WTC11 (cell line): ENCODE measurements at regions not wholly inside any gene's neighbourhood (a gene's known extent, or its start where the extent isn't known, plus 50 kb on each side); places are given as distances from the start of the nearest gene placed in this dataset.

Experiments
- ATAC-seq: fragments of 200-7000 bp; cut with Tn5 transposase; 2 replicates; pipeline ENCODE4 v1.10.0; 2021; ENCODE audit warnings: mild to moderate bottlenecking, moderate library complexity
- CTCF ChIA-PET: fragments of 300-600 bp; sonication (Branson Sonifier 250); formaldehyde crosslinking; loops from one replicate; lab custom pipeline; 2021; ENCODE audit warnings: antibody characterized with exemption; lab: Charles Lee
- POLR2A ChIA-PET: fragments of 350-600 bp; sonication (Branson Sonifier 250); formaldehyde crosslinking; loops from one replicate; lab custom pipeline; 2021; ENCODE audit warnings: antibody characterized with exemption; lab: Charles Lee
- DNase-seq: peaks from one replicate; pipeline ENCODE4 v3.0.0; 2021; ENCODE audit warnings: low spot score
- H3K27ac Mint-ChIP-seq: 2 replicates; pipeline ENCODE4 v1.8.0; 2021; ENCODE audit warnings: mixed read lengths
- H3K27me3 Mint-ChIP-seq: 2 replicates; pipeline ENCODE4 v1.8.0; 2021; ENCODE audit warnings: low read depth, mild to moderate bottlenecking, moderate library complexity, mixed read lengths
- H3K36me3 Mint-ChIP-seq: 2 replicates; pipeline ENCODE4 v1.8.0; 2021; ENCODE audit warnings: mixed read lengths
- H3K4me1 Mint-ChIP-seq: 2 replicates; pipeline ENCODE4 v1.8.0; 2022; ENCODE audit warnings: mixed read lengths
- H3K4me3 Mint-ChIP-seq: 2 replicates; pipeline ENCODE4 v1.8.0; 2021; ENCODE audit warnings: mild to moderate bottlenecking, moderate library complexity, mixed read lengths
- H3K9me3 Mint-ChIP-seq: 2 replicates; pipeline ENCODE4 v1.8.0; 2021; ENCODE audit warnings: mixed read lengths
- ATF1 ChIP-seq: sonication (generic); formaldehyde crosslinking; IDR thresholded peaks from 2 replicates; pipeline ENCODE4 v1.8.1; 2023; ENCODE audit warnings: mild to moderate bottlenecking, moderate library complexity, missing genetic modification reagents
- CREM ChIP-seq: sonication (generic); formaldehyde crosslinking; IDR thresholded peaks from 2 replicates; pipeline ENCODE4 v1.8.1; 2022; ENCODE audit warnings: mild to moderate bottlenecking, missing genetic modification reagents, moderate library complexity
- ELF4 ChIP-seq: sonication (generic); formaldehyde crosslinking; IDR thresholded peaks from 2 replicates; pipeline ENCODE4 v1.8.1; 2022; ENCODE audit warnings: low read depth, mild to moderate bottlenecking, moderate library complexity, missing genetic modification reagents
- ESRRA ChIP-seq: sonication (generic); formaldehyde crosslinking; IDR thresholded peaks from 2 replicates; pipeline ENCODE4 v1.8.1; 2022; ENCODE audit warnings: mild to moderate bottlenecking, missing genetic modification reagents, borderline replicate concordance
- ETV6 ChIP-seq: sonication (generic); formaldehyde crosslinking; IDR thresholded peaks from 2 replicates; pipeline ENCODE4 v1.8.1; 2022; ENCODE audit warnings: mild to moderate bottlenecking, missing genetic modification reagents
- FOXJ3 ChIP-seq: sonication (generic); formaldehyde crosslinking; IDR thresholded peaks from 2 replicates; pipeline ENCODE4 v1.9.0; 2021; ENCODE audit warnings: missing genetic modification reagents, mild to moderate bottlenecking, borderline replicate concordance
- FOXK1 ChIP-seq: sonication (generic); formaldehyde crosslinking; IDR thresholded peaks from 2 replicates; pipeline ENCODE4 v1.8.0; 2022; ENCODE audit warnings: mild to moderate bottlenecking, moderate library complexity, missing genetic modification reagents
- GABPB1 ChIP-seq: sonication (generic); formaldehyde crosslinking; IDR thresholded peaks from 2 replicates; pipeline ENCODE4 v1.8.1; 2023; ENCODE audit warnings: mild to moderate bottlenecking, missing genetic modification reagents
- RELA ChIP-seq: sonication (generic); formaldehyde crosslinking; IDR thresholded peaks from 2 replicates; pipeline ENCODE4 v1.8.1; 2022; ENCODE audit warnings: missing genetic modification reagents, mild to moderate bottlenecking, borderline replicate concordance
- ZNF396 ChIP-seq: fragments of 250-450 bp; sonication (Bioruptor Pico); IDR thresholded peaks from 2 replicates; pipeline ENCODE4 v1.8.0; 2021; ENCODE audit warnings: mild to moderate bottlenecking, moderate library complexity, borderline replicate concordance
- ZNF423 ChIP-seq: fragments of 250-450 bp; sonication (Bioruptor Pico); IDR thresholded peaks from 2 replicates; pipeline ENCODE4 v2.1.2; 2022; ENCODE audit warnings: mild to moderate bottlenecking, moderate library complexity
- TF ChIP-seq, protein P1 (sequence below): fragments of 250-450 bp; sonication (Bioruptor Pico); IDR thresholded peaks from 2 replicates; pipeline ENCODE4 v1.8.0; 2021; ENCODE audit warnings: mild to moderate bottlenecking
- TF ChIP-seq, protein P2 (sequence below): sonication (generic); formaldehyde crosslinking; IDR thresholded peaks from 2 replicates; pipeline ENCODE4 v1.8.1; 2023; ENCODE audit warnings: mild to moderate bottlenecking, missing genetic modification reagents, moderate library complexity
- TF ChIP-seq, protein P3 (sequence below): fragments of 250-450 bp; sonication (Bioruptor Pico); IDR thresholded peaks from 2 replicates; pipeline ENCODE4 v1.9.0; 2021; ENCODE audit warnings: mild to moderate bottlenecking, borderline replicate concordance
- TF ChIP-seq, protein P4 (sequence below): sonication (generic); formaldehyde crosslinking; IDR thresholded peaks from 2 replicates; pipeline ENCODE4 v1.8.1; 2022; ENCODE audit warnings: low read depth, missing genetic modification reagents, borderline replicate concordance
- TF ChIP-seq, protein P5 (sequence below): sonication (generic); formaldehyde crosslinking; IDR thresholded peaks from 2 replicates; pipeline ENCODE4 v1.8.1; 2022; ENCODE audit warnings: missing genetic modification reagents, borderline replicate concordance
- TF ChIP-seq, protein P6 (sequence below): sonication (generic); formaldehyde crosslinking; IDR thresholded peaks from 2 replicates; pipeline ENCODE4 v1.8.1; 2022; ENCODE audit warnings: mild to moderate bottlenecking, moderate library complexity, missing genetic modification reagents
- TF ChIP-seq, protein P7 (sequence below): fragments of 250-450 bp; sonication (Bioruptor Pico); IDR thresholded peaks from 2 replicates; pipeline ENCODE4 v2.1.2; 2022; ENCODE audit warnings: mild to moderate bottlenecking, moderate library complexity

DNA sequence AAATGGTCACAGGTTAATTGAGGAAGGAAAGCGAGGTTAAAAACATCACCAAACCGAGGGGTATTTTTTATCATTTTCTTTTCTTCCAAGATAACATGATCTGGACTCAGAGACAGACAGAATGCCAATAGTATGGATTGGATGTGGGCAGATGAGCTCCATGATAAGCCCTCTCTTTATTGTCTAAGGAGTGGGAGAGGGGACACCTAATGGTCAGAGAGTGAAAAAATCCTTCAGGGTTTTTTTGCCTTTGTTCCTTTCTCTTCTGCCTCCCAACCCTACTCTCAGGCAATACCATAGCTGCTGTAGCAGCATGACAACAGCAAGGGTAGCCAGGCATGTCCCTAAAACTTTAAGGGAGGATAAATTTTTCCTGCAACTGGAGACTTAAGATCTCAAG is 94.7 kb downstream of the DIRAS2 start:
- Mint-ChIP-seq H3K9me3 (peaks cover 16% of the 10 kb centered on the region), H3K27me3 (no peaks in the 10 kb centered on the region), H3K4me1 (peaks cover 3% of the 10 kb centered on the region; the same call in 1 of the 2 replicates), H3K4me3 (no peak overlapping the region), H3K27ac (no peak overlapping the region)
- ChIA-PET CTCF (interaction anchor here (0.6 to 1.5 kb wide), 15 partner anchors 11 to 230 kb away, joined by 3 to 8 read pairs (median 3); partner anchors contain the start of gene DIRAS2), POLR2A (no interaction called here)
- no peak for DNase-seq
- peak; percentile 83 for ATAC-seq
- no peak for TF ChIP-seq ETV6 (CRISPR knock-in tag)
- TF ChIP-seq ESRRA (CRISPR knock-in tag): no peak
- TF ChIP-seq RELA (CRISPR knock-in tag): no peak
- no peak for TF ChIP-seq ZNF396
- TF ChIP-seq, protein P1, sequence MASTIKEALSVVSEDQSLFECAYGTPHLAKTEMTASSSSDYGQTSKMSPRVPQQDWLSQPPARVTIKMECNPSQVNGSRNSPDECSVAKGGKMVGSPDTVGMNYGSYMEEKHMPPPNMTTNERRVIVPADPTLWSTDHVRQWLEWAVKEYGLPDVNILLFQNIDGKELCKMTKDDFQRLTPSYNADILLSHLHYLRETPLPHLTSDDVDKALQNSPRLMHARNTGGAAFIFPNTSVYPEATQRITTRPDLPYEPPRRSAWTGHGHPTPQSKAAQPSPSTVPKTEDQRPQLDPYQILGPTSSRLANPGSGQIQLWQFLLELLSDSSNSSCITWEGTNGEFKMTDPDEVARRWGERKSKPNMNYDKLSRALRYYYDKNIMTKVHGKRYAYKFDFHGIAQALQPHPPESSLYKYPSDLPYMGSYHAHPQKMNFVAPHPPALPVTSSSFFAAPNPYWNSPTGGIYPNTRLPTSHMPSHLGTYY (CRISPR knock-in tag): no peak
- TF ChIP-seq FOXK1 (CRISPR knock-in tag): no peak
- TF ChIP-seq, protein P2, sequence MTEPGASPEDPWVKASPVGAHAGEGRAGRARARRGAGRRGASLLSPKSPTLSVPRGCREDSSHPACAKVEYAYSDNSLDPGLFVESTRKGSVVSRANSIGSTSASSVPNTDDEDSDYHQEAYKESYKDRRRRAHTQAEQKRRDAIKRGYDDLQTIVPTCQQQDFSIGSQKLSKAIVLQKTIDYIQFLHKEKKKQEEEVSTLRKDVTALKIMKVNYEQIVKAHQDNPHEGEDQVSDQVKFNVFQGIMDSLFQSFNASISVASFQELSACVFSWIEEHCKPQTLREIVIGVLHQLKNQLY: no peak
- TF ChIP-seq, protein P3, sequence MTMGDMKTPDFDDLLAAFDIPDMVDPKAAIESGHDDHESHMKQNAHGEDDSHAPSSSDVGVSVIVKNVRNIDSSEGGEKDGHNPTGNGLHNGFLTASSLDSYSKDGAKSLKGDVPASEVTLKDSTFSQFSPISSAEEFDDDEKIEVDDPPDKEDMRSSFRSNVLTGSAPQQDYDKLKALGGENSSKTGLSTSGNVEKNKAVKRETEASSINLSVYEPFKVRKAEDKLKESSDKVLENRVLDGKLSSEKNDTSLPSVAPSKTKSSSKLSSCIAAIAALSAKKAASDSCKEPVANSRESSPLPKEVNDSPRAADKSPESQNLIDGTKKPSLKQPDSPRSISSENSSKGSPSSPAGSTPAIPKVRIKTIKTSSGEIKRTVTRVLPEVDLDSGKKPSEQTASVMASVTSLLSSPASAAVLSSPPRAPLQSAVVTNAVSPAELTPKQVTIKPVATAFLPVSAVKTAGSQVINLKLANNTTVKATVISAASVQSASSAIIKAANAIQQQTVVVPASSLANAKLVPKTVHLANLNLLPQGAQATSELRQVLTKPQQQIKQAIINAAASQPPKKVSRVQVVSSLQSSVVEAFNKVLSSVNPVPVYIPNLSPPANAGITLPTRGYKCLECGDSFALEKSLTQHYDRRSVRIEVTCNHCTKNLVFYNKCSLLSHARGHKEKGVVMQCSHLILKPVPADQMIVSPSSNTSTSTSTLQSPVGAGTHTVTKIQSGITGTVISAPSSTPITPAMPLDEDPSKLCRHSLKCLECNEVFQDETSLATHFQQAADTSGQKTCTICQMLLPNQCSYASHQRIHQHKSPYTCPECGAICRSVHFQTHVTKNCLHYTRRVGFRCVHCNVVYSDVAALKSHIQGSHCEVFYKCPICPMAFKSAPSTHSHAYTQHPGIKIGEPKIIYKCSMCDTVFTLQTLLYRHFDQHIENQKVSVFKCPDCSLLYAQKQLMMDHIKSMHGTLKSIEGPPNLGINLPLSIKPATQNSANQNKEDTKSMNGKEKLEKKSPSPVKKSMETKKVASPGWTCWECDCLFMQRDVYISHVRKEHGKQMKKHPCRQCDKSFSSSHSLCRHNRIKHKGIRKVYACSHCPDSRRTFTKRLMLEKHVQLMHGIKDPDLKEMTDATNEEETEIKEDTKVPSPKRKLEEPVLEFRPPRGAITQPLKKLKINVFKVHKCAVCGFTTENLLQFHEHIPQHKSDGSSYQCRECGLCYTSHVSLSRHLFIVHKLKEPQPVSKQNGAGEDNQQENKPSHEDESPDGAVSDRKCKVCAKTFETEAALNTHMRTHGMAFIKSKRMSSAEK (CRISPR knock-in tag): no peak
- TF ChIP-seq ELF4 (CRISPR knock-in tag): no peak
- TF ChIP-seq, protein P4, sequence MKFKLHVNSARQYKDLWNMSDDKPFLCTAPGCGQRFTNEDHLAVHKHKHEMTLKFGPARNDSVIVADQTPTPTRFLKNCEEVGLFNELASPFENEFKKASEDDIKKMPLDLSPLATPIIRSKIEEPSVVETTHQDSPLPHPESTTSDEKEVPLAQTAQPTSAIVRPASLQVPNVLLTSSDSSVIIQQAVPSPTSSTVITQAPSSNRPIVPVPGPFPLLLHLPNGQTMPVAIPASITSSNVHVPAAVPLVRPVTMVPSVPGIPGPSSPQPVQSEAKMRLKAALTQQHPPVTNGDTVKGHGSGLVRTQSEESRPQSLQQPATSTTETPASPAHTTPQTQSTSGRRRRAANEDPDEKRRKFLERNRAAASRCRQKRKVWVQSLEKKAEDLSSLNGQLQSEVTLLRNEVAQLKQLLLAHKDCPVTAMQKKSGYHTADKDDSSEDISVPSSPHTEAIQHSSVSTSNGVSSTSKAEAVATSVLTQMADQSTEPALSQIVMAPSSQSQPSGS (CRISPR knock-in tag): no peak
- no peak for TF ChIP-seq ZNF423 (CRISPR knock-in tag)
- TF ChIP-seq, protein P5, sequence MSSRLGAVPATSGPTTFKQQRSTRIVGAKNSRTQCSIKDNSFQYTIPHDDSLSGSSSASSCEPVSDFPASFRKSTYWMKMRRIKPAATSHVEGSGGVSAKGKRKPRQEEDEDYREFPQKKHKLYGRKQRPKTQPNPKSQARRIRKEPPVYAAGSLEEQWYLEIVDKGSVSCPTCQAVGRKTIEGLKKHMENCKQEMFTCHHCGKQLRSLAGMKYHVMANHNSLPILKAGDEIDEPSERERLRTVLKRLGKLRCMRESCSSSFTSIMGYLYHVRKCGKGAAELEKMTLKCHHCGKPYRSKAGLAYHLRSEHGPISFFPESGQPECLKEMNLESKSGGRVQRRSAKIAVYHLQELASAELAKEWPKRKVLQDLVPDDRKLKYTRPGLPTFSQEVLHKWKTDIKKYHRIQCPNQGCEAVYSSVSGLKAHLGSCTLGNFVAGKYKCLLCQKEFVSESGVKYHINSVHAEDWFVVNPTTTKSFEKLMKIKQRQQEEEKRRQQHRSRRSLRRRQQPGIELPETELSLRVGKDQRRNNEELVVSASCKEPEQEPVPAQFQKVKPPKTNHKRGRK (CRISPR knock-in tag): no peak
- no peak for TF ChIP-seq FOXJ3 (CRISPR knock-in tag)
- TF ChIP-seq CREM (CRISPR knock-in tag): no peak
- no peak for TF ChIP-seq GABPB1
- TF ChIP-seq, protein P6, sequence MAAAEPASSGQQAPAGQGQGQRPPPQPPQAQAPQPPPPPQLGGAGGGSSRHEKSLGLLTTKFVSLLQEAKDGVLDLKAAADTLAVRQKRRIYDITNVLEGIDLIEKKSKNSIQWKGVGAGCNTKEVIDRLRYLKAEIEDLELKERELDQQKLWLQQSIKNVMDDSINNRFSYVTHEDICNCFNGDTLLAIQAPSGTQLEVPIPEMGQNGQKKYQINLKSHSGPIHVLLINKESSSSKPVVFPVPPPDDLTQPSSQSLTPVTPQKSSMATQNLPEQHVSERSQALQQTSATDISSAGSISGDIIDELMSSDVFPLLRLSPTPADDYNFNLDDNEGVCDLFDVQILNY (CRISPR knock-in tag): no peak
- no peak for TF ChIP-seq ATF1 (CRISPR knock-in tag)
- TF ChIP-seq, protein P7, sequence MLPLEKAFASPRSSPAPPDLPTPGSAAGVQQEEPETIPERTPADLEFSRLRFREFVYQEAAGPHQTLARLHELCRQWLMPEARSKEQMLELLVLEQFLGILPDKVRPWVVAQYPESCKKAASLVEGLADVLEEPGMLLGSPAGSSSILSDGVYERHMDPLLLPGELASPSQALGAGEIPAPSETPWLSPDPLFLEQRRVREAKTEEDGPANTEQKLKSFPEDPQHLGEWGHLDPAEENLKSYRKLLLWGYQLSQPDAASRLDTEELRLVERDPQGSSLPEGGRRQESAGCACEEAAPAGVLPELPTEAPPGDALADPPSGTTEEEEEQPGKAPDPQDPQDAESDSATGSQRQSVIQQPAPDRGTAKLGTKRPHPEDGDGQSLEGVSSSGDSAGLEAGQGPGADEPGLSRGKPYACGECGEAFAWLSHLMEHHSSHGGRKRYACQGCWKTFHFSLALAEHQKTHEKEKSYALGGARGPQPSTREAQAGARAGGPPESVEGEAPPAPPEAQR (CRISPR knock-in tag): no peak
- TF ChIP-seq, all 79 proteins: peak for 0
- peaks cover 7% of the 10 kb centered on the region; the same call in 1 of the 2 replicates for H3K36me3 Mint-ChIP-seq
